ENCODE measurements at regions not wholly inside any gene's neighbourhood (a gene's known extent, or its start where the extent isn't known, plus 50 kb on each side); places are given as distances from the start of the nearest gene placed in this dataset.

- TF ChIP-seq BHLHE40 (IDR thresholded peaks at IDR 0.05; ENCODE audit: borderline replicate concordance) = no peak
- TF ChIP-seq FOXM1 (IDR thresholded peaks at IDR 0.05; ENCODE audit: borderline replicate concordance) = no peak
- TF ChIP-seq LEF1 (IDR thresholded peaks at IDR 0.05; ENCODE audit: borderline replicate concordance) = no peak
- no peak for TF ChIP-seq NFRKB (IDR thresholded peaks at IDR 0.05)
- no peak for TF ChIP-seq ELF4 (IDR thresholded peaks at IDR 0.05)
- no peak for TF ChIP-seq SUZ12 (IDR thresholded peaks at IDR 0.05)
- no peak for TF ChIP-seq ZNF384 (IDR thresholded peaks at IDR 0.05)
- TF ChIP-seq FOXK2 (IDR thresholded peaks at IDR 0.05) = no peak
Measured at GRCh38 chr17:79511471-79511870, 99.4 kb downstream of the RBFOX3 start.
